NCI-H1436 (cell line): ENCODE measurements at regions not wholly inside any gene's neighbourhood (a gene's known extent, or its start where the extent isn't known, plus 50 kb on each side); places are given as distances from the start of the nearest gene placed in this dataset.
"Not testable (repeated sequence)": the region's sequence is repeated elsewhere in the genome, so short reads cannot be mapped to it uniquely, and the experiment has no call there.

Source experiments
- DNase-seq: peaks from one replicate; lab custom pipeline; 2025; lab: John Stamatoyannopoulos, UW

DNA sequence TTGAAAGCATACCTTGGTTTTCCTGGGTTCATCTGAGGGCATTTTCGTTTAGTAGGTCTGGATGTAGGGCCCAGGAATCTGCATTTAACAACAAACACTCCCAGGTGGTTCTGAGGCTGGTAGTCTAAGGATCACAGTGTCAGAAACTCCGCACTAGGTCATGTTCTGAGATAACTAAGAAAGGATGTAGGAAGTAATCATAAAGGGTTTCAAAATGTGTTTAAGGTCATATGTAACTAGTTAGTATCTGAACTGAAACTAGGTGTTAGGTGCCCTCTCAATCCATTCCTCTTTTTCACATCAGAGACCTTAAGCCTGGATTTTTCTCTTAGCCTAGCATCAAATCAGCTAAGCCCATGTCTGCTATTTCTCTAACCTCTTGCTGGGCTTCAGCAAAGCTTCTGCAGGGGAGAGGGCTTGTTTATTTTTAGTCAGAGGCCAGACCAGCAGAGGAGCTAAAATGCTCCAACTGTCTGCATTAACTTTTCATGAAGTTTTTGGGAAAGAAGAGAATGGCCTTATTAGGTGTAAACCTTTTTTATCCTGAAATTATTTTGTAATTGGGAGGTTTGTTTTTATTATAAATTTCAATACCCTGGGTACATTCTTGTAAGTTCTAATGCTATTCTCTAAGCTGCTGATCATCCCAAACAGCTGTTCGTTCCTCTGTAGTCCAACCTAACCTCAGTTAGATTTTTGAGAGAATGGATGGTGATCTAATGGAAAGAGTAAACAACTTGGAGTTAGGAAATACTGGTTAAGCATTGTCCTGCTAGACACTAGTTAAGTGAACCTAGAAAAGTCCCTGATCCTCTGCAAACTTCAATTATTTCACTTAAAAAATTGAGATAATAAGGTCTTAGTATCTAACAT is 262.8 kb upstream of the RFC3 start:
- no peak for DNase-seq

DNA sequence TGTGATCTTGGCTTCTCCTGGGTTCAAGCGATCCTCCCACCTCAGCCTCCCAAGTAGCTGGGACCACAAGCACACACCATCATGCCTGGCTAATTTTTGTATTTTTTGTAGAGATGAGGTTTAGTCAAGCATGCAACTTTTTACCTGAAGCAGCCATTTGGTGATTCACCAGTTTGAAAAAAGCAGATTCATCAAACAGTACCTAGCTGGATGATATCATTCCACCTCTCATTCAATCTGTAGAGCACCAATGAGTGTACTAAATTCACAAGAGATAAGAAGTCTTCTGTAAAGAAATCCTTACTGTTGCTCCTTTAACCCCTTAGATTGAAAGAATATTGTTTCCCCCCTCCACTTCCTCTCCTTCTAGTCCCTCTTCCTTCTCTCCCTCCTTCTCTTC is 261.1 kb upstream of the RFC3 start:
- DNase-seq = no peak

DNA sequence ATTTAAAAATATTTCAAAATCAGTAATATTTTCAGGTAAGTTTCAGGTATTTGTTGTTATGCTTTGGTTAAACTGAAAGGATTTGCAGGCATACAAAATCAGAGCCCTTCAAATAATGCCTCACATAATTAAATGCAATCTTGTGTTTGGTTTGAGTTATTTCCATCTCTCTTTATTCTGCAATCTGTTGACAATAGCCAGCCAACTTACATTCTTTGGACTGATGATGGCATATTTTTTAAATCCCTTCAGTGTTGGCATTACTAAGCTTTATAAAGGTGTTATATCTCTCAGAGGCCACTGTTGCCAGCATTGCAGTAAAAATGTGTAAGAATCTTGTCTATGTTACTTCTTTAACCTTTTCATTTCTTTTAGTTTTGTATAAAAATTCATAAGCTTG is 257.2 kb upstream of the RFC3 start:
- no peak for DNase-seq

DNA sequence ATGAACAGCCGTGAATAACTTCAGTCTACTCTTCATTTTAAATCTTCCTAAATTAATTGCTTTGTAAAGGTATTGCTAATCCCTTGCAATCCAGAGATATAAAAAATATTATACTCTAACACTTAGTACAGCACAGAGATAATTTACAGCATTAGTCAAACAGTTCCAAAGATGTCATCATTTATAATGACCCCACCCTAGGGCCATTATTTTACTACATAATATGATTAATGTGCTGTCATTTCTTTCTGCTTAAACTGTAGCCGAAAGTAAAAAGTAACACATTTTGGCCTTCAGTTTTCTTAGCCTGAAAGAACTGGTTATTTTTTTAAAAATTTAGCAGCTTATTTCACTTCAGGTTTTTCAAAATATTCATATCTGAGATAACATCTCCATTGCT is 256.3 kb upstream of the RFC3 start:
- DNase-seq = no peak

DNA sequence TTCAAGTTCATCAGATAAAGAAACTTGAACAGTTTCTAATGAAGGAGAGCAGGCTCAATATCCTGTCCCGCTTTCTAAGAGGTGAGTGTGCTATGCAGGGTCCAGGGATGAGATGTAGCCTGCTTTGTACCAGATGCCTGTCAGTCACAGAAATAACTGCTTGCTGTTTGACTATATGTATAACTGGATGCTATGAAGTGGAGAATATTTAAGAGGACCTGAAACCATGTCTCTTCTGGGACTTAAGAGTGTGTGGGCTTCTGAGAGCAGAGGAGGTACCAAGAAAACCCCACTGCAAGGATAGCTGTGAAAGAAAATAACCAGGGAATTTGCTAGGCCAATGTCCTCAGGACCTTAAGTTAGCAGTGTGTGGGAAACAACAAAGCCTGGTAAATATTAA is 246.3 kb upstream of the RFC3 start:
- no peak for DNase-seq

- not testable (repeated sequence) for DNase-seq
Observed at GRCh38 chr13:33572322-33572721, 245.6 kb upstream of the RFC3 start.

- no peak for DNase-seq
Observed at GRCh38 chr13:33575378-33575777, 242.6 kb upstream of the RFC3 start.

DNA sequence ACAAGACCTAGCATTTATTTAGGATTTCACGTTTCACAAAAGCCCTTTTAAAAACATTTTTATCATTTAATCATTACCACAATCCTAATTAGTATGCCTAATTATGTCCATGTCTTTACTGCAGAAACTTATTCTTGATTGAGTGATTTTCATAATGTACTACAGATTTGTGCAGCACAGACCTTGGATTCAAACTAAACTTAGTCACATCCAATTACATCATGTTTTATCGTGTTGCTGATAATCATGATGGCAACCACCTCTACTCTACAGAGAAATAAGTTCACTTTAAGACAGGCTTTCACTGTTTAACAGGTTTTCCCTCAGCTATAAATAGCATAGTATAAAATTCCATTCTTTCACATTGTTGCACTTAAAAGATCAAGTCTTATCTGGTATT is 240.9 kb upstream of the RFC3 start:
- DNase-seq = no peak

DNA sequence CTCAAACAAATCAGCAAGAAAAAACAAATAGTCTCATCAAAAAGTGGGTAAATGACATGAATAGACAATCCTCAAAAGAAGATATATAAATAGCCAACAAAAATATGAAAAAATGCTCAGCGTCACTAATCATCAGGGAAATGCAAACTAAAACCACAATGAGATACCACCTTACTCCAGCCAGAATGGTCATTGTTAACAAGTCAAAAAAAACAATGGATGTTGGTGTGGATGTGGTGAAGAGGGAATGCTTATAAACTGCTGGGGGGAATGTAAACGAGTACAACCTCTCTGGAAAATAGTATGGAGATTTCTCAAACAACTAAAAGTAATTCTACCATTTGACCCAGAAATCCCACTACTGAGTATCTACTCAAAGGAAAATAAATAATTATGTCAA is 239.2 kb upstream of the RFC3 start:
- no peak for DNase-seq

GRCh38 chr13:33582121-33582520 is 235.8 kb upstream of the RFC3 start:
- DNase-seq = no peak

GRCh38 chr13:33583398-33583797 is 234.6 kb upstream of the RFC3 start:
- no peak for DNase-seq

- no peak for DNase-seq
Observed at GRCh38 chr13:33590936-33591335, 227.0 kb upstream of the RFC3 start.

DNA sequence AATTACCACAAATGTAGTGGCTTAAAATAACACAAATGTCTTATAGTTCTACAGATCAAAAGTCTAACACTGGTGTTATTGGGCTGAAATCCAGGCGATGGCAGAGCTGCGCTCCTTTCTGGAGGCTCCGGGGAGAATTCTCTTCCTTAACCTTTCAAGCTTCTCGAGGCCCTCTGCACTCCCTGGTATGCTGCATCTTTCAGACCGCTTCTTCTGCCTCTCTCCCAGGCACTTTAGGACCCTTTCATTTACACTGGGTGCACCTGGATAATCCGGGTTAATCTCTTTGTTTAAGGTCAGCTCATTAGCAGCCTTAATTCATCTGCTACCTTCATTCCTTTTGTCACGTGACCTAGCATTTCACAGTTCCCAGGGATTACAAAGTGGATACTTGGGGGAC is 211.3 kb upstream of the RFC3 start:
- DNase-seq = no peak

DNA sequence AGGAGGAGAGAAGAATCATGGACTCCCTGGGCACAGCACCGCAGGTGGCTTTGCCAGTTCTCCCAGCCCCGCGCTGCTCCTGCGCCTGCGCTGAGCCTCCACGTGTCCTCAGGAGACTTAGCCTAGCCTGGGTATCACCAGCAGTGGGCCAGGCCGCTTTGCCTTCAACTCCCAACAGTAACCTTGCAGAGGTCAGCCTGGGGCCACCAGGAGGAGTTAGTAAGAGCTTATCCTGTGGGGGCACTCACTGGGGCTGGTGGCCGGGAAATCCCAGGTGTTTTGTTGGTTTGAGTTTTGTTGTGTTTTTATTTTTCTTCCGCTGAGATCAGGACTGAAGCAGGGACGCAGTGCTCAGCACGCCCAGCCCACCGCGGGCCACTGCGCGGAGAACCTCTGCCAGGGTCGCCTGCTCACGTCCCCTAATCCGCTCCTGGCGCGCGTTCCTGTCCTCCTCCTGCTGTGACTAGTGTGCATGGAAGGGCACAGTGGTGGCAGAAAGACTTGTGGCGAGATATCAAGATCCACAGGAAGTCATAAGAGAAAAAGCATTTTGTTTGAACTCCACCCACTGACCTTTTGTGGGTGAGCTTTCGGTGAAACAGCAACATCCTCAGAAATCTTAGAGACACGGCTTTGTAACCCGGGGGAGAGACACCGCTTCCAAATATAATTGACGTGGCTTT is 207.4 kb upstream of the RFC3 start:
- DNase-seq = no peak

DNA sequence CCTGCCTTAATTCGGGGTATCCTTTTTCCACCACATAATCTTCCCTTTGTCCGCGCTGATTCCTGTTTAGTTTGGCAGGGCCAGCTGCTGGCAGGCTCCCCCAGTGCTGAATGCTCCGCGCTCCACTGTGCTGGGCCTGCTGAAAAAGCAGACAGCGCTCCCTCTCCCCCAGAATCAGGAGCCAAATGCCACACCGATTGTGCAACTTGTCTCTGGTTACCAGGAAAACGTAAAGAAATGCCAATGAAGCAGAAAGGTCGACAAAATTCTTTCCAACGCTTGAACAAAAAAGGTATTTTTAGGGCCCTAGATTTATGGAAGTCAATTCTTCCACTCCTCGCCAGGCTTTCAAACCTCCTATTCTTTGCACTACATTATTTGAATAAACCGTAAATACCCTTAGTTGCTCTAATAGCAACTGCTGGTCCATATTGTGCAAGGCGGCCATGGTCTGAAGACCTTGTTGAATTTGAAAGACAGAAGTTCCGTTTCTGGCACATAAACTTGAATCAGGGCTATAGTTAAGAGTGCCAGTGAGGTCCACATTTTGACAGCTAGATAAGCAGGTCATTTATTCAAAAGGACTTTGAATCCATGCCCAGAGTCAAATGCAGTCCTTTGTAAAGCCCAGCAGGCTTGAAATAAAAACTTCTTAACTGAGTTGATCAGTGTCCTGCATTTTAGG is 206.7 kb upstream of the RFC3 start:
- no peak for DNase-seq

- no peak for DNase-seq
Observed at GRCh38 chr13:33612641-33613638, 205.0 kb upstream of the RFC3 start.

DNA sequence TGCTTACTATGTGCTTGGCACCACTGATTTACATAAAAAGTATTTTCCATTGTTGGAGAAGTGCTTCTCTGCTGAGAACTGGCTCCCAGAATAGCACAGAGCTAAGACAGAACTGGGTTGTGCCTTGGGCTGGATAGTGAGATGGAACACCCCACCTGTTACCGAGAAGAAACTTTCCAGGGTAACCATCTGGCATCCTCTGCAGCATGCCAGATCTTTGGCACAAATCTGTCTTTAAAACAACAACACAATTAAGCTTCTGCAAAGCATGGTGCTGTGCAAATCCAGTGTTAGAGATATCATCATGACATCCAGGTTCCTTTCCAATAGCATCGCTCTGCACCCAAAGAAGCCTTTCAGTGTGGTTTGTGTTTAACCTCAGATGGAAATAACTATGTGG is 202.5 kb upstream of the RFC3 start:
- no peak for DNase-seq

DNA sequence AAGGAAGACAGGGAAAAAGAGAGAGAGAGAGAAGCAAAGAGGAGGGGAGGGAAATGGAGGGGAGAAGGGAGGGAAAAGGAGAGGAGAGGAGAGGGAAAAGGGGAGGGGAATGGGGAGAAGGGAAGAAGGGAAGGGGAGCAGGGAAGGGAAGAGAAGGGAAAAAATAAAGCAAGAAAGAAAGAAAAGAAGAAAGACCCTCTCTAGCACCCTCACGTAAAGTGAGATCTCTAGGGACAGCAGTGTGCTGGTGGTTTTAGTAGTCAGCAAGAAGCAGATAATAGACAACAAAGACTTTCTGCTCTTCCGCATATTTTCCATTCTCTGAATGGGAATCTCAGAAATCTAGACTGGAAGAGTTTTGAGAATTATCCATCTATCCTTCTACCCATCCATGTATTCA is 201.8 kb upstream of the RFC3 start:
- DNase-seq = no peak

- DNase-seq = no peak
Observed at GRCh38 chr13:33617055-33617454, 200.9 kb upstream of the RFC3 start.

- no peak for DNase-seq
Observed at GRCh38 chr13:33624253-33624652, 193.7 kb upstream of the RFC3 start.

DNA sequence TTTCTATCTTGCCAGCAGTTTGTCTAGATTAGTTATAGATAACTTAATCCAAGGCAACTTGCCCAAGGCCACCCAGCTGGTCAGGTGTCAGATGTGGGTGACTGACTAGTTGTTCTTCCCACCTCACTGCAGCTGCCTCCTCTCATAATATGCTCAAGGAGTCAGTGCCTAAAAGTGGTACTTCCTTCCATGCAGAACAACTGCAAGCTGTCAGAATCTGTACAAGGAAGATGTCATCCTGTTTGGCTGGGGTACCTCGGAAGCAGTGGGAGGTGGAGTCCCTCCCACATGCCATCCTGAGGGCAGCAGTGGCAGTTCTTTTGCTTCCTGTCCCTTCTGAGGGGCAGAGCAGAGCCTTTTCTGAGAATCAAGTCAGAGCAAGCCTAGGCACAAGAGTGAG is 193.2 kb upstream of the RFC3 start:
- DNase-seq = no peak

- no peak for DNase-seq
Observed at GRCh38 chr13:33626407-33626806, 191.5 kb upstream of the RFC3 start.
